ENCODE measurements at regions not wholly inside any gene's neighbourhood (a gene's known extent, or its start where the extent isn't known, plus 50 kb on each side); places are given as distances from the start of the nearest gene placed in this dataset.

DNA sequence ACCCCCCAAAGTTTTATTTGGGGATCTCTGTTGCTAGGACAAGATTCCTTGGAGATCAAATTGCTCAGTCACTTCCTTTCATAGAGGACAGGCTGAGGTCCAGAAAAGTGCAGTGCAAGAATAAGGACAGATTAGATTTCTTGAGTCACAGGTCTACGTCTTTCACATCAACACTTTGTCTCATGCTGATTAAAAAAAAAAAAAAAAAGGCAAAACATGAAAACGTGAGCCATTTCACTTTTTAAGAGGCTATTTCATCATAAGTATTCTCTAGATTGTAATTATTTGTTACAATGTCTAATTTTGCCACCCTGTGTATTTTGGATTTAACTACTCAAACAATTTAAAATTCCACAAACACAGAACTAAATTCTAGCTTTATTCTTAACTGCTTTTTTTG is 647.0 kb downstream of the TRAM1L1 start:
- DNase-seq (ENCODE audit: low spot score), result no peak

- DNase-seq (ENCODE audit: low spot score), result no peak
Observed at GRCh38 chr4:116427666-116428065, 657.7 kb downstream of the TRAM1L1 start.

- no peak for DNase-seq (ENCODE audit: low spot score)
Observed at GRCh38 chr4:116413222-116413621, 672.2 kb downstream of the TRAM1L1 start.

- no peak for DNase-seq (ENCODE audit: low spot score)
Observed at GRCh38 chr4:116401293-116401692, 684.1 kb downstream of the TRAM1L1 start.

GRCh38 chr4:116400480-116400879 is 684.9 kb downstream of the TRAM1L1 start:
- no peak for DNase-seq (ENCODE audit: low spot score)

DNA sequence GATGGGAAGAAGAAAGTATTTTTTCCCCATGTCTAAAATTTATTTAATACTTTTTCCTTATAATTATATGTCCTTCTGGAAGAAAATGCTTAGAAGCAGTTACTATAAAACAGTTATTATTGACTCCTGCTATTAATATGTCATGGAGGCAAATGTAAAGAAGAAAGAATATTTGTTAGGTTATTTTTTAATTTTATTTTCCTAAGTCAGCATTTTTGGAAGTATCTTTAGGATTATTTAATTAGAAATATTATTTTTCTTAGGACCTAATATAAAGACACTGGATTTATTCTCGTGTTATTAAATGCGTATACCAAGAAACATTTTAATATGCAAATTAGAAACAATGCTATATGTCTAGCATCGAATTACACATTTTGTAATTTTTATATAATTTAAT is 687.7 kb downstream of the TRAM1L1 start:
- DNase-seq (ENCODE audit: low spot score), result no peak

DNA sequence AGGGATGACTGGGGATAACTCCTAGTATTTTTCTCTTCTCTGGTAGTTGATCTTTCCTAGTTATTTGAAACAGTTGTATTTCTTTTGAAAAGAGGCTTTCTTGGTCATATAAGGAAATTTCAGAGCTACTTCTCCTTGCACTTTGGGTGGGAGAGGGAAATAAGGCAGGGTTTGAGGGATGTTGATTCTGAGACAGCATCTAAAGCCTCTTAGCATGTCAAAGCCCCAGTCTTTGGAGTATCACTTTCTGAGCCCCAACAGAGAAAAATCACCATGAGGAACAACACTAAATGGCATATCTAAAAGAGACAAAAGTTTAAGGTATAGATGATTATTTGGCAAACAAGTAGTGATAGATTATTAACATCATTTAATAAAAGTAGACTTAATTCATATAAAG is 688.1 kb downstream of the TRAM1L1 start:
- DNase-seq (ENCODE audit: low spot score), result no peak

- DNase-seq (ENCODE audit: low spot score), result no peak
Observed at GRCh38 chr4:116395408-116395807, 690.0 kb downstream of the TRAM1L1 start.

DNA sequence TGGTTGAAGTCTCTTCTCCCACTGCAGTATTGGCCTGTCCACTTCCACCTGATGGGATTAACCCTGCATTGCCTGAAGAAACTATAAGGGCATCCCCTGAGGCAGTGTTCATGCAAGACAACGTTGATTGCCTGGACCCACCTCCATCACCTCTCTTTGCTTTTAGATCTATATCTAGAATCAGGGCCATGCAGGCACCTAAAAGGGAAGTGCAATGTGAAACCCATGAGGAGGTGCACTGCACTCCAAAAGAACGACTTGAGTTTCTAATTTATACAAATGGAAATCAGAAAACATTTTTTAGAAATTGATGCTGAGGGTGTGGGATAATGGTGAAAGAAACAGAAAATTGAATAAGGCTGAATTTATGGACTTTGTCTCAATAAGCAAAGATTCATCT is 694.4 kb downstream of the TRAM1L1 start:
- DNase-seq (ENCODE audit: low spot score), result no peak

GRCh38 chr4:116389139-116389538 is 696.2 kb downstream of the TRAM1L1 start:
- no peak for DNase-seq (ENCODE audit: low spot score)

DNA sequence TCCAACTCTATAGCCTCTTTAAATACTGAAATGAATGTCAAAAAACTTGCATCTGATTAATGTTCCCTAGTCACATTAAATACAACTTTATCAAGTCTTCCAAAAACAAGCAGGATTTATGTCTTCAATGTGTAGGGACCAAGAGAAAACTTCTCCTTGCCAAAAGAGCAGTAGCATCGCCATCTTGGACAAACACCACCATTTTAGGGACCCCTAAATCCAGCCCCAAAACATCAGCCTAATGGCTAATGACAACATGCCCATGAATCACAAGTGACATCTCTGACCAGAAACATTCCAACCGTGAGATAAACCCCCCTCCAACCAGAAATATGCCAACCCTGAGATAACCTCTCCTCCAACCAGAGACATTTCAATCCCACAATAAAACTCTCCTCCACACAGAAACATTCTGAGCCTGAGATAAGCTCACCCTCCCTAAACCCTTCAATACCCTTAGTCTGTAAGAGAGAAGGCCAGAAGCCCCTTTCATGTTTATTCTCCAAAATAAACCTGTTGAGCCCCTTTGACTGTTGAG is 697.4 kb downstream of the TRAM1L1 start:
- DNase-seq (ENCODE audit: low spot score), result no peak

DNA sequence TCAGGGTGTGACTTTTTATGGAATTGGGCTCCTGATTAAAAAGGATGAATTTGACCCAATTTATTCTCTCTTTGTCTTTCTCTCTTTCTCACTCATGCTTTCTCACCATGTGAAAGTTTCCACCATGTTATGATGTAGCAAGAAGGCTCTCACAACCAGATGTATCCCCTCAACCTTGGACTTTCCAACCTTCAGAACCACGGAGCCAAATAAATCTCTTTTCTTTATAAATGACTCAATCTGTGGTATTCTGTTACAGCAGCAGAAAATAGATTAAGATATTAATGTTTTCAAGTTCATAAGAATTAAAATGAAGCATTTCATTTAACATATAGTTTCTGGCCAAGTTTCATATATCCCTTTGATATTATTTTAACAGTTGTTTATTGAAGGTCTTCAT is 698.5 kb downstream of the TRAM1L1 start:
- DNase-seq (ENCODE audit: low spot score), result no peak

GRCh38 chr4:116385583-116385982 is 699.8 kb downstream of the TRAM1L1 start:
- no peak for DNase-seq (ENCODE audit: low spot score)

DNA sequence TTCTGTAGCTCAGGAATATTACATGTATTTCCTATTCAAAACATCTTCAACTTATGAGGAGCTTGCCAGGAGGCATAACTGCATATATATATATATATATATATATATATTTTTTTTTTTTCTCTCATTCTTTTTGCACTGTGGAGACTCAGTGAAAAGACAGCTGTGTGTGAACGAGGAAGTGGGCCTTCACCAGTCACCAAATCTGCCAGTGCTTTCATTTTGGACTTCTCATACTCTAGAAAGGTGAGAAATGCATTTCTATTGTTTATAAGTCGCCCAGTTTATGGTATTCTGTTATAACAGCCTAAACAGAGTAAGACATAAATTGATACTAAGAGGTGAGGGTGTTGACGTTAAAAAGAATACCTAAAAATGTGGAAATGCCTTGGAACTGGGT is 710.6 kb downstream of the TRAM1L1 start:
- no peak for DNase-seq (ENCODE audit: low spot score)

DNA sequence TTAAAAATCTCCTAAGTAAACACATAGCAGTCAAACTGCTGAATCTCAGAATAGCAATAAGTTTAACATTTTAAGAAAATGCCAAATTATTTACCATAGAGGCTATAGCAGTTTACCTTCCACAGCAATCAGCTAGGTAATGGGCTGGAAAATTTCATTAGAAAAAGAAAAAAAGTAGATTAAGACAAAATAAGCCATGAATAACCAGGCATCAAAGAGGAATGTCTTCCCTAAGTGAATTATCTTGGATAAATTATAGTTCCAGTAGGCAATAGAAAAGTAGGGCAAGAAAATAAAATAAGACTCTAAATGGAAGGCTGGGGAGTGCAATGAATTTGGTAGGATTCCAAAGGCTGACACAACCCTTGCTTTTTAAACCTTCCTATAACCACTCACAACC is 722.8 kb downstream of the TRAM1L1 start:
- DNase-seq (ENCODE audit: low spot score), result no peak

DNA sequence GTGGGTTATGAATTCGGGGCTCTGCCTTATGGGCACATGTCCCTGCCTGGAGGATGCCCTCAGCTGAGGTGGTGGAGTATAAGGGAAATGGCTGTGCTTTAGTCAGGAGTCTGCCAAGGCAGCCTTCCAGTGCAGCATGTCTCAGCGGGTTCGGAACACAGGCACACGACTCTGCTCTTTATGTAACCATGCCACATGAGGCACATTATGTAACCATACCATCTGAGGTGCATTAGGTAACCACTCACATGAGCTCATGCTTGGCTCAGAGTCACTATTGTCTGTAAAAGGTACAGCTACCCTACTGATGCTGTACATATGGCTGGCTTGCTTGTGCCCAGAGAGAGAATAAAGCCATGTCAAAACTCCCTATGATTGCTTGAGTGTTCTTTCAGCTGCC is 723.6 kb downstream of the TRAM1L1 start:
- no peak for DNase-seq (ENCODE audit: low spot score)

GRCh38 chr4:116358633-116359222 is 726.6 kb downstream of the TRAM1L1 start:
- peak; percentile 59 for DNase-seq (ENCODE audit: low spot score)

DNA sequence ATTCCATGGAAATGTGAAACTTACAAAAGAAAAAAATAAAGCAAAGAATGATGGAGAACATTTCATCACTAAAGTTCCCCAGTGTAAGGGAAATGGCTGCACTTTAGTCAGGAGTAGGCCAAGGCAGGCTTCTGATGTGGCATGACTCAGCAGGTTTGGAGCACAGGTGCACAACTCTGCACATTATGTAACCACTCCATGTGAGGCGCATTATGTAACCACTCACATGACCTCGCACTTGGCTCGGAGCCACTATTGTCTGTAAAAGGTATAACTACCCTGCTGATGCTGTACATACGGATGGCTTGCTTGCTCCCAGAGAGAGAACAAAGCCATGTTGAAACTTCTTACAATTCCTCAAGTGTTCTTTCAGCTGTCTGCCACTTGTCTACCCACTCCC is 727.6 kb downstream of the TRAM1L1 start:
- DNase-seq (ENCODE audit: low spot score), result no peak

DNA sequence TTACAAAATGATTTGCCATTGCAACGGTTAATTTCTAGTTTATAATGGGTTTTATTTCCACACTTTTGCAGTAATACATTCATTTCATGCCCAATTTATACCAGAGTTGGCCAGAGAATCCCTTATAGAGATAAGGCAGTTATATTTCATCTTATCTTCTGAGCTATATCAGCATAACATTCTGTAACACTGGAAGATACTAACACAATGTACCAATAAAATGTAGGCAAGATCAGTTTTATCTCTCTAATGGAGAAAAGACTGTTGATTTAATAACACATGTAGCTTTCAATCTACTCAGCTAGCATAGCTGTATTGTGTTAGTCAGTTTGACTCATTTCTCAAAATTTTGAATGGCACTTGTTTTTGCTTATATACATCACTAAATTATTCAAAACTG is 738.6 kb downstream of the TRAM1L1 start:
- no peak for DNase-seq (ENCODE audit: low spot score)

- DNase-seq (ENCODE audit: low spot score), result no peak
Observed at GRCh38 chr4:116343809-116344208, 741.6 kb downstream of the TRAM1L1 start.

DNA sequence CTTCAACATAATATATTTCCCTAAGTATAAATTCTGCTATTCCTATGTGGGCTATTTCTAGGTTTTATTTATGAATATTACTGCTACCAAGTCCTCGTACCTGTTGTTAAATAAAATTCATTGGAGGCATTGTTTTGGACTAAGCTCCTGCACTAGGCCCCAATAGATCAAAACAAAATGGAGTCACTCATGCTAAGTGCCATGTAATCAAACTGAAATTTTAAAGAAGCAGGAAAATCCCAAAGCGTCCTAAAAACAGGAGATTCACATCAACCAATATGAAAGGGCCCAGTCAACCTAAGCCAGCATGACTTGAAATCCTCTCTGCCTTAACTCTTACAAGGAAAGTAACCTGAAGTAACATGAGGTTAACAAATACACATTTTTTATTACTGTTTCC is 743.2 kb downstream of the TRAM1L1 start:
- DNase-seq (ENCODE audit: low spot score), result no peak

- DNase-seq (ENCODE audit: low spot score), result no peak
Observed at GRCh38 chr4:116332508-116332907, 752.9 kb downstream of the TRAM1L1 start.

DNA sequence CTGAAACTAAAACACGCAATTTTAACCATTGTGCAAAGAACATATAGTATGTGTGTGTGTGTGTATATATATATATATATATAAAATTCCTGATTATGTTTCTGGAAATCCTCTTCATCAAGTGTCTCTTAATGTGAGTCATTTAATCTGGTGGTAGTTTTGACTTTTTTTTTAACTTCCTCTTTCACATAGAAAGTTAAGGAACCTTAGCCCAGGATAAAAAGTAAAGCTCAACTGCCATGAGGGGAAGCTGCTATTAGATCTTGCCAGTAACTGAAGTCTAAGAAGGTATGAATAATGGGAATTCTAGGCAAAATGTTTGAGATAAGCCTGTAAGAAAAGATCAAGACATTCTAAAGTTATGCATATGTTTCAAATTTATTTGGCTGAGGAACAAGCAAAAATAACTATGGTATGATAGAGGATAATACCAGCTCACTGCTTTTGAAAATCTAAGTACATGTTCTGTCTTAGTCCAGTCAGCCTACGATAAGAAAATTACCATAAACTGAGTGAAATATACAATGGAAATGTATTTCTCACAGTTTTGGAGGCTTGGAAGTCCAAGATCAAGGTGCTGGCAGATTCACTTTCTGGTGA is 757.0 kb downstream of the TRAM1L1 start:
- no peak for DNase-seq (ENCODE audit: low spot score)

DNA sequence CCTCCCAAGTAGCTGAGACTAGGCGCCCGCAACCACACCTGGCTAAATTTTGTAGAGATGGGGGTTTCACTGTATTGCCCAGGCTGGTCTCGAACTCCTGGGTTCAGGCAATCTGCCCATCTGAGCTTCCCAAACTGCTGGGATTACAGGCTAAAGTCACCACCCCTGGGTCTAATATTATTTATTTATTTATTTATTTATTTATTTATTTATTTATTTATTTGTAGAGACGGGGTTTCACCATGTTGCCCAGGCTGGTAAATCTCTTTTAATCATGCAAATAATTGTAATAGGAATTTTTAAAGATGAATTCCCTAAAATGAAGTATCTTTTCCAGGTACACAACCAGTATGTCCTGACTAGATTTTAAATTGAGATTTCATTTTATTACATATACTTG is 761.8 kb downstream of the TRAM1L1 start:
- no peak for DNase-seq (ENCODE audit: low spot score)
